ENCODE measurements at regions not wholly inside any gene's neighbourhood (a gene's known extent, or its start where the extent isn't known, plus 50 kb on each side); places are given as distances from the start of the nearest gene placed in this dataset.

GRCh38 chr6:169985121-169986015 lies 233.9 kb downstream of the ERMARD start:
- TF ChIP-seq POLR2AphosphoS5 (IDR thresholded peaks at IDR 0.05; ENCODE audit: low read depth, low read length): no peak
- no peak for TF ChIP-seq FOXP2 (optimal IDR thresholded peaks at IDR 0.05; ENCODE audit: borderline replicate concordance, extremely low read depth, extremely low read length, insufficient read depth)
- no peak for TF ChIP-seq REST (IDR thresholded peaks at IDR 0.05; ENCODE audit: insufficient read depth in 1 of 2, low read depth in 2 of 2, low read length in 2 of 2)
- no peak for TF ChIP-seq SIN3A (IDR thresholded peaks at IDR 0.05; ENCODE audit: borderline replicate concordance, insufficient read depth, low read length)

- TF ChIP-seq TAF1 (IDR thresholded peaks at IDR 0.05; ENCODE audit: borderline replicate concordance, insufficient read depth, low read length): no peak
- no peak for TF ChIP-seq REST (IDR thresholded peaks at IDR 0.05; ENCODE audit: insufficient read depth in 1 of 2, low read depth in 2 of 2, low read length in 2 of 2)
- no peak for TF ChIP-seq FOXP2 (optimal IDR thresholded peaks at IDR 0.05; ENCODE audit: borderline replicate concordance, extremely low read depth, extremely low read length, insufficient read depth)
- no peak for TF ChIP-seq SIN3A (IDR thresholded peaks at IDR 0.05; ENCODE audit: borderline replicate concordance, insufficient read depth, low read length)
- TF ChIP-seq POLR2AphosphoS5 (IDR thresholded peaks at IDR 0.05; ENCODE audit: low read depth, low read length): no peak
These were observed 233.0 kb downstream of the ERMARD start for GRCh38 chr6:169984181-169985120.

GRCh38 chr6:169983651-169984050 lies 232.2 kb downstream of the ERMARD start:
- TF ChIP-seq TAF1 (IDR thresholded peaks at IDR 0.05; ENCODE audit: borderline replicate concordance, insufficient read depth, low read length): no peak
- no peak for TF ChIP-seq FOXP2 (optimal IDR thresholded peaks at IDR 0.05; ENCODE audit: borderline replicate concordance, extremely low read depth, extremely low read length, insufficient read depth)
- no peak for TF ChIP-seq POLR2AphosphoS5 (IDR thresholded peaks at IDR 0.05; ENCODE audit: low read depth, low read length)
- no peak for TF ChIP-seq SIN3A (IDR thresholded peaks at IDR 0.05; ENCODE audit: borderline replicate concordance, insufficient read depth, low read length)
- TF ChIP-seq REST (IDR thresholded peaks at IDR 0.05; ENCODE audit: insufficient read depth in 1 of 2, low read depth in 2 of 2, low read length in 2 of 2): no peak

GRCh38 chr6:169982461-169983386 lies 231.3 kb downstream of the ERMARD start:
- TF ChIP-seq REST (IDR thresholded peaks at IDR 0.05; ENCODE audit: insufficient read depth in 1 of 2, low read depth in 2 of 2, low read length in 2 of 2) (no peak), POLR2AphosphoS5 (IDR thresholded peaks at IDR 0.05; ENCODE audit: low read depth, low read length) (no peak), FOXP2 (optimal IDR thresholded peaks at IDR 0.05; ENCODE audit: borderline replicate concordance, extremely low read depth, extremely low read length, insufficient read depth) (no peak), SIN3A (IDR thresholded peaks at IDR 0.05; ENCODE audit: borderline replicate concordance, insufficient read depth, low read length) (no peak)
